ENCODE measurements at regions not wholly inside any gene's neighbourhood (a gene's known extent, or its start where the extent isn't known, plus 50 kb on each side); places are given as distances from the start of the nearest gene placed in this dataset.

- CTCF ChIA-PET: no interaction called here
- Histone ChIP-seq H3F3A (ENCODE audit: low read length, unreplicated experiment) (no peaks in the 10 kb centered on the region), H3K4me1 (ENCODE audit: insufficient read depth, low read length) (no peaks in the 10 kb centered on the region), H3K9me3 (ENCODE audit: low read length) (no peaks in the 10 kb centered on the region), H3K27ac (ENCODE audit: low read length) (no peak overlapping the region), H3K79me2 (ENCODE audit: low read length) (no peaks in the 10 kb centered on the region), H3K4me2 (ENCODE audit: low read length) (no peak overlapping the region), H3K27me3 (ENCODE audit: low read length) (no peaks in the 10 kb centered on the region), H4K20me1 (ENCODE audit: low read length) (no peaks in the 10 kb centered on the region), H2AFZ (ENCODE audit: low read length) (no peak overlapping the region), H3K9me2 (replicated peaks; ENCODE audit: low read length) (no peaks in the 10 kb centered on the region), H3K4me3 (ENCODE audit: low read length) (no peak overlapping the region), H3K9ac (ENCODE audit: low read length) (no peak overlapping the region), H3K36me3 (ENCODE audit: low read depth, low read length) (no peaks in the 10 kb centered on the region)
- intact Hi-C loops (cut with micrococcal nuclease): no loop called here
- no peak for ATAC-seq
- DNase-seq: no peak
- TF ChIP-seq CTCF (conservative IDR thresholded peaks at IDR 0.05; ENCODE audit: low read depth, low read length) (no peak), EZH2 (IDR thresholded peaks at IDR 0.05; ENCODE audit: low read length, unreplicated experiment) (no peak), EZH2phosphoT487 (IDR thresholded peaks at IDR 0.05; ENCODE audit: borderline replicate concordance, low read length) (no peak)
- no TSS peak for BruUV-seq (replicated peaks)
- POLR2A ChIA-PET (ENCODE audit: unreplicated experiment): no interaction called here
These were observed 252.2 kb upstream of the TBL1XR1 start for GRCh38 chr3:177449360-177450006.

GRCh38 chr3:177451301-177451750 lies 254.0 kb upstream of the TBL1XR1 start:
- no peak overlapping the region for H3K27ac ChIP-seq (ENCODE audit: low read length)
- no peaks in the 10 kb centered on the region for H3K36me3 ChIP-seq (ENCODE audit: low read depth, low read length)
- no peaks in the 10 kb centered on the region for H3K27me3 ChIP-seq (ENCODE audit: low read length)
- no peak overlapping the region for H3K4me2 ChIP-seq (ENCODE audit: low read length)
- TF ChIP-seq EZH2phosphoT487 (IDR thresholded peaks at IDR 0.05; ENCODE audit: borderline replicate concordance, low read length) (no peak), CTCF (conservative IDR thresholded peaks at IDR 0.05; ENCODE audit: low read depth, low read length) (no peak), EZH2 (IDR thresholded peaks at IDR 0.05; ENCODE audit: low read length, unreplicated experiment) (no peak)
- no peak overlapping the region for H3K4me3 ChIP-seq (ENCODE audit: low read length)
- ATAC-seq: no peak
- H3K4me1 ChIP-seq (ENCODE audit: insufficient read depth, low read length): no peaks in the 10 kb centered on the region
- intact Hi-C loops (cut with micrococcal nuclease): no loop called here
- H3K9me3 ChIP-seq (ENCODE audit: low read length): no peaks in the 10 kb centered on the region
- no peaks in the 10 kb centered on the region for H3F3A ChIP-seq (ENCODE audit: low read length, unreplicated experiment)
- H3K79me2 ChIP-seq (ENCODE audit: low read length): no peaks in the 10 kb centered on the region
- H3K9ac ChIP-seq (ENCODE audit: low read length): no peak overlapping the region
- no peaks in the 10 kb centered on the region for H3K9me2 ChIP-seq (replicated peaks; ENCODE audit: low read length)
- no peak overlapping the region for H2AFZ ChIP-seq (ENCODE audit: low read length)
- no peak for DNase-seq
- ChIA-PET POLR2A (ENCODE audit: unreplicated experiment) (no interaction called here), CTCF (no interaction called here)
- BruUV-seq (replicated peaks): no TSS peak
- no peaks in the 10 kb centered on the region for H4K20me1 ChIP-seq (ENCODE audit: low read length)

All from PC-3 (cell line).